ENCODE measurements at regions not wholly inside any gene's neighbourhood (a gene's known extent, or its start where the extent isn't known, plus 50 kb on each side); places are given as distances from the start of the nearest gene placed in this dataset.

DNA sequence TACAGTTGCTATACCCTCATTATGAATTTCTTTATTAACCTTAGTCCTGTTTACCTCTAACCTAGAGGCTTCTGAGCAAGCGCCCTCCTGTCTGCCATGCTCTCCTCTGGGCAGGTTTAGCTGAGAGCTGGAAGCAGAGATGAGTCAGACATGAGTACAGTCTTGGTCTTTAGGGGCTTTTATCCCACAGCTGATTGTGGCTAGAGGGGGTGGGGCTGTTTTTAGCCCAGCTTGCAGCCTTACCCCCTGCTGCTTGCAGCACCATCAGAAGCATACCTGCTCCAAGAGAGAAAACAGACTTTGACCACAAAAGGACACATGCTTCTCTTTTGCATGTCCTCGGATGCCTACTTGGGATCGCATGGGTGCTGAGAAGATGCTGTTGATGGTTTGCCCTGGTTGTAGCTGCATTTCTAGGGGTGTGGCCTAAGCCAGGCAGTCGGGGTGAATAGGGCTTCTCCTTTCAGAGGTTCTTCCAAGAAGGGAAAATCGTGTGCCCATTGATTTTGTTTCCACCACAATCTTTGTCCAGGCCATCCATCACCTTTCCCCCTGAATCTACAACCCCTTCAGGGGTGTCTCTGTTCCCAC lies 115.0 kb upstream of the LGALSL start:
- peak; percentile 81 for DNase-seq (ENCODE audit: low spot score)

DNA sequence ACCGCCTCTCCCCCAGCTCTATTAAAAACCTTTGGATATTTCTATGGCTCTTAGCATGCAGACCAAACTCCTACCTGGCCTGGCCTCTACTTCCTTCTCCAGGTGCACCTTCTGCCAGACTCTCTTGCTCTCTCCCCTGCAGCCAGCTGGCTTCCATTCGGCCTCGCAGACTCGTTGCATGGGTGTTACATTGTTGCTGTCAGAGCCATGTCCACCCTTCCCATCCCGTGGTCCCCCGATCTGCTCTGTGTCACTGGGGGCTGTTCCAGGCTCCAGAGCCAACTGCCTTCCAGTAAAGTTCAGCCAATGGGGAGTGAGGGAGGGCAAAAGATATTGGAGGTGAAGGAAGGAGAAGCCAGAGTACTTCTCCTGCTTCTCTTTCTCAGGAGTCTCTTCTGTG lies 112.5 kb upstream of the LGALSL start:
- no peak for DNase-seq (ENCODE audit: low spot score)

DNA sequence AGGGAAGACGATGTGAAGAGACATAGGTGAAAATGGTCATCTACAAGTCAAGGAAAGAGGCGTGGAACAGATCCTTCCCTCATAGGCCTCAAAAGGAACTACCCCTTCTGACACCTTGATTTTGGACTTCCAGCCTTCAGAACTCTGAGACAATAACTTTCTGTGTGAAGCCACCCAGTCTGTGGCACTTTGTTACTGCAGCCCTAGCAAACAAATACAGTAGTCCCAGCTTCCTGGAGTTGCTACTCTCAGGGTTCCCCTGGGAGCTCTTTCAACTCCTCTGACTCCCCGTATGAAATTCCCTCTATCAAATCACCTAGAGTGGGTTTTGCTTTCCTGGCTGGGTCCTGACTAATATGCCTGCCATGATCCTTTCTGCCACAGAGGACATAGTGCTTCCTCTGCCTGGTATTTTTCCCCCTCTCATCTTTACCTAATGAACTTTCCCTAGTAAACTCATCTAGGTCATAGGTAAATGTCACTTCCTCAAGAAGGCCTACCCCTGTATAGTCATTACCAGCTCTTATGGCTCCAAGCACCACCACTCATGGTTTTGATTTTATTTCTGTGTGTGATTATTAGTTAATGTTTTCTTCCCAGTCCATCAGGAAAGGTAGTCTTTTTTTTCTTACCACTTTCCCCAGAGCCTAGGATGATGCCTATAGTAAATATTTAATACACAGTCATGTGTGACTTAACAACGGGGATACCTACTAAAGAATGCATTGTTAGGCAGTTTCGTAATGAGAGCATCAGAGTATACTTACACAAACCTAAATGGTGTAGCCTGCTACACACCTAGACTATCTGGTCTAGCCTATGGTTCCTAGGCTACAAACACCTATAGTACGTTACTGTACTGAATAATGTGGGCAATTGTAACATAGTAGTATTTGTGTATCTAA lies 111.5 kb upstream of the LGALSL start:
- no peak for DNase-seq (ENCODE audit: low spot score)

DNA sequence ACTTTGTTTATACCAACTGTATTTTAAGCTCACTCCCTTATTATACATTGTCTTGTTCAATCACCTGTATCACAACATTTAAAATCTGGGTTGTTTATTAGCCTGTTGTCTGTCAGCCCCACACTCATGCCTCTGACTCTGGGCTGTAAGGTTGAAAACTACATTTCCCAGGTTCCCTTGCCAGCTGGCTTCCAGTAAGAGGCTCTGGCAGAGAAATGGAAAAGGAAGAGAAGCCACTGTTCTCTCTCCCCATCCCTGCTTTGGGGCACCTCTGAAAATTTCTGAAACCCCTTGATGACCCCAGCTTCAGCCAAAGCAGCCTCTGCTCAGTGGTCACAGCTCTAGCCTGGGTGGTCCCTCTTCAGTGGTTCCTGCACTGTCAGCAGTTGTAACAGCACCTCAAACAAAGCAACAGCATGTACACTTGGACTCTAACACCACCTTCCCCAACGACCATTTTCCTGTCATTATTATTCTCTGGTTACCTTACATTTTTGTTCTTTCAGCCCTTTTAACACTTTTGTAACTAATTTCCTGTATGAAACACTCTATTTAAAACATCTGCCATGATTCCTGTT lies 108.9 kb upstream of the LGALSL start:
- no peak for DNase-seq (ENCODE audit: low spot score)

DNA sequence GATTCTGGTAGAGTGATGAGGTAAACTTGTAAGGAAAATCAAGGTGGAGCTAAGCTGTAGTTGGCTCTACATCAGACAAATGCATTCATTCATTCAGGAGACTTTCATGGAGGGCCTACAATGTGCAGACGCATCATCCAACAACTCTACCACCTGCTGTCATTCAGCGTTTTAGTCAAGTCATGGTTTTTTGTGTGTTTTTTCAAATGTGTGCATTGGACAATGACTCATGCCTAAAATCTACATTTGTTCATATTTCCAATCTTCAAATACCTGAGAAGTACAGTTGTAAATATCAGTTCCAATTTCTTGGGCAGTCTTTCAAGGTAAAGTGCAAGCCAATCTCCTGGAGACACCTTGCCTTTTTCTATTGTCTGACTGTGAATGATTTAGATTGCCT lies 108.0 kb upstream of the LGALSL start:
- no peak for DNase-seq (ENCODE audit: low spot score)

DNA sequence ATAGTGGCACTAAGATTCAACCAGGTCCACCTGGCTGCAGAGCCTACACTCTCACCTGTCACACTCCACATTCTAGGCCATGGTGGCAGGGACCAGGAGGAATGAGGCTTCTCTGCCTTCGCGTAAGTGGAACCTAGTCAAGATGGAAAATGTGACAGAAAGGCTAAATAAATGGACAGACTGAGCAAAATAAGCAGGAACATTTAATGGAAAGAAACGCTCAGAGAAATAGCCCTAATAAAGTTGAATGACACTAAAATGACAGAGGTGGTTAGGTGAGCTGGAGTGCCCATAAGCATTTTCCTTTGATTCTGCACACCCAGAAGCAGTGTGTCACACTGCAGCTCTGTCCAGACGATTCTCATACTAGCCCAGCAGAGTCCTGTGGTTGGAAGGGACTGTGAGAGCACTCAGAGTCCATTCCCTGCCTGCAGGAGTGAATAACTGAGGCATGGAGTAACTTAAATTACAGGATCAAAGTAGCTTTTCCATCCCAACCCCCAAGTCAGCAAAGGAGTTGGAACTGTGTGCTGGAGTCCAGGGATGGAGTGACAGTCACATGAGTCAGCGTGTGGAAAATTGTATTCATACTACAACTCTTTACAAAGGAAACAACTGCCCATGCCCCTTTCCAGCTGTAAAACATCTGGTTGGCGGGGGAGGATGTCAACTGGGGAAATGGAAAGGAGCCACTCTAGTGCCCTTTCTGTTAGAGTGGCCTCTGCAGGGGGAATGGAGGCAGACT lies 105.4 kb upstream of the LGALSL start:
- DNase-seq (ENCODE audit: low spot score) = no peak

DNA sequence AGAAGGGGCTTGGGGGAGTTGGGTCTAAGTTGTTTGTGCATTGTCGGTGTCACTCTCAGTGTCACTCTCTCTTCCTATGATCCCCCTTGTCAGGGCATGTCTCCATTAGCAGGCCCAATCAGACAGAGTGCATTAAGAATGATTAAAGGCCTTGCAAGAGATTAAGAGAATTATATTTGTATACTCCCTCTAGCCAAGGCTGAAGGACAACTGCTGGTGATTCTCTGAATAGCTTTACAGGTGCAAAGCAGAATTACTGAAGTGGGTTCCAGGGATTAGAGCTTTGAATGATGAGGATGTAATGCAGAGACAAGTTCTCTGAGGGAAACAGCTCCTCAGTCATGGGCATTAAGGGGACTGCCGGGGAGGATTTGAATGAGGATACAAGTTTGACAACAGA lies 104.8 kb upstream of the LGALSL start:
- no peak for DNase-seq (ENCODE audit: low spot score)

DNA sequence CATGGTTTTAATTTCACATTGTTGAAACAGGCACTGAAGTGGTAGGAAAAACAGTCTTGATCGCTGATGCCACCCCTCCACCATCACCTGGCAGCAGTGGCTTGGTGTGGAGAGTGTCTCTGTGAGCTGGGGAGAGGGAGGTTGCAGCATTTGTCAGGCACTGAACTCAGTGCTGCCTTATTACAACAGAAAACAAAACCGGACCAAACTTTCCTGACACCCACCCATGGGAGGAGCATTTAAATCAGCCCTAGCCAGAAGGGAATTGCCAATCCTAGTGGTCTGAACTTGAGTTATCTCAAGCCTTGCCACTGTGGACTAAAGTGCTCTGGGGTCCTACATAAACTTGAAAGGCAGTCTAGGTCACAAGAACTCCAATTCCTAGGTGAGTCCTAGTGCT lies 103.0 kb upstream of the LGALSL start:
- DNase-seq (ENCODE audit: low spot score) = no peak

DNA sequence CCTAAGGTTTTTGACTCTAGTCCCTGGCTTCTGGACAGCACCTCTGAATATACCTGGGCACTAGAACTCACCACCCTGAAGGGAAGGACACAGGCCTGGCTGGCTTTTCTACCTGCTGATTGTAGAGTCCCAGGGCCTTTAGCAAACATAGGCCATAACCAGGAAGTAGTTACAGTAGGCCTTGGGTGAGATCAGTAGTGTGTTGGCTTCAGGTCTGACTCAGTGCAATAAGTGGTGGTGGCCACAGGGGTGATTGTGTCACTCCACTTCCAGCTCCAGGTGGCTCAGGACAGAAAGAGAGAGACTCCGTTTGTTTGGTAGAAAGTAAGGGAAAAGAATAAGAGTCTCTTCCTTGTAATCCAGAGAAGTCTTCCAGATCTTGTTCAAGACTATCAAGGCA lies 101.7 kb upstream of the LGALSL start:
- no peak for DNase-seq (ENCODE audit: low spot score)

DNA sequence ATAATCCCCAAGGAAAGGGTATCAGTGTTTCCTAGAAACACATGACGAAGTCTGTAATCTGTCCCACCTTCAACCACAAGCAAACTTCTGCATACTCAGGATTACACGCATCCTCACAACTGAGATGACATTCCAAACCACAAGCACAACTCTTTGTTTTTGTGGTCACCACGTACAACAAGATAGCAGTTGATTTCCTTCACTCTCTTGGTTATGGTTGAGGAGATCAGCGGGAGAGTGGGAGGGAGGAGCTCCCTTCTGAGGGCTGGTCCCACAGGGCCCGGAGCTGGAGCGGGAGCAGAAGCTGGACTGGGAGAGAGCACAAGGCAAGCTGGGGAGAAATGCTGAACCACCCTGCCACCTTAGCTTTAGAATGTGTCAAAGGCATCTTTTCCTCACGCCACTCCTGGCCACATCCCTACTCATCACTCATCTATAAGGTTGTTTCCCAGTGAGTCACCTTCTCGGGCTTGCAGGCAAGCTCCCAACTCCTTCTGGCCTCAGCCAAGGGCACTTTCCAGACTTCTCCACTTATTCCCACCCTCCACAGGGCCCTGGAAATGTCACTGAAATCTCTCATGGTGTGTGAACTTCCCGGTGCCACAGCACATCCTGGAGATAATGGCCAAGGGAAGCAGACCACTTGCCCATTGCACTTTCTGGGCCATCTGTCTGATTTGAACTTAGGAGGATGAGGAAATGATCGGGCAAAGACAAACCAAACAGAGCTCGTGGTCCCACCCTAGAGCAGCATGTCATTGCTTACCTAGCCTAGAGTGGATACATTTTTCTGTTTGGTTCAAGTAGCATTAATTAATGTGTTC lies 98.9 kb upstream of the LGALSL start:
- peak; percentile 98 for DNase-seq (ENCODE audit: low spot score)

DNA sequence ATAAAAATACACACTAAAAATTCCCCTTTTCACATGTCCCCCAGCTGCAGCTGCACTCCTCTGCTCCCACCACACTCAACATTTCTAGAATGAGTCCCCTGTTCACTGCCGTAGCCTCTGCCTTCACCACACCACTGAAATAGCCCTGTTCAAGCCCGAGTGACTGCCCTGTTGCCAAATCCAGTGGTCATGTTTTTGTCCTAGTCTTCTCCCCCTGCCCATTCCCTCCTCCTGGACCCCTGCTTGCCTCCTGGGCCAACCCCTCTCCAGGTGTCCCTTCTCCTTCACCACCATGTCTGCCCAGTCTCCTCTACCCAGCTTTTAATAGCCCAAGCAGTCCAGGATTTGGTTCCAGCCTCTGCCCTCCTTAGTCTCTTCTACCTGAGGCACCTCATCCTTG lies 97.1 kb upstream of the LGALSL start:
- no peak for DNase-seq (ENCODE audit: low spot score)

DNA sequence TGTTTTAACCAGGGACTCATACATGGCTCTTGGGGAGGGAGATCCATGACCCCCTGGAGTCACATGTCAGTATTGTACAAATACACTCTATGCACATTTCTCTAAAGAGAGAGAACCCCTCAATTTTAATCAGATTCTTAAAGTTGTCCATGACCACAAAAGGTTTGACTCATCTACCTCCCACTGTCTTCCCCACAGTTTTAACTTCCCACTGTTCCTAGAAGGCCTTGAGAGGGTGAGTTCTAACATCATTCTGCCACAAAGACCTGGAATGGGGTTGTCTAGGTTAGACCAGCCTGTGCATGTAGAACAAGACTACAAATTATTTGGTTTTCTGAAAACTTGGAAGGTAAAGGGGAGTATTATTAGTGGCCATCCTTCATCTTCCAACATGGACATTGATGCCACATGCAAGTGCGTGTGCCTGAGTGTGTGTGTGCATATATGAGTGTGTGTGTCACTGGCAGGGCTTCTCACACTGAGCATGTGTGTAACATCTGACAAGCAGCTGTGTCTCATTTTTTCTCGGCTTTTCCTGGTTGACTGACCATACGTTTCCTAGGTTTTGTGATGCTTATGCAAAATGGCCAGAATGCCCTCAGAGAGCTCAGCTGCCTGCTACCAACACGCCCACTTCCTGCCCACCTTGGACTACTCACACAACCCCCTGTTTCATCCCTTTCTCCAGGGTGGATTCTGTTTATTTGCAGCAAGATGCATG lies 94.6 kb upstream of the LGALSL start:
- peak; percentile 67 for DNase-seq (ENCODE audit: low spot score)

DNA sequence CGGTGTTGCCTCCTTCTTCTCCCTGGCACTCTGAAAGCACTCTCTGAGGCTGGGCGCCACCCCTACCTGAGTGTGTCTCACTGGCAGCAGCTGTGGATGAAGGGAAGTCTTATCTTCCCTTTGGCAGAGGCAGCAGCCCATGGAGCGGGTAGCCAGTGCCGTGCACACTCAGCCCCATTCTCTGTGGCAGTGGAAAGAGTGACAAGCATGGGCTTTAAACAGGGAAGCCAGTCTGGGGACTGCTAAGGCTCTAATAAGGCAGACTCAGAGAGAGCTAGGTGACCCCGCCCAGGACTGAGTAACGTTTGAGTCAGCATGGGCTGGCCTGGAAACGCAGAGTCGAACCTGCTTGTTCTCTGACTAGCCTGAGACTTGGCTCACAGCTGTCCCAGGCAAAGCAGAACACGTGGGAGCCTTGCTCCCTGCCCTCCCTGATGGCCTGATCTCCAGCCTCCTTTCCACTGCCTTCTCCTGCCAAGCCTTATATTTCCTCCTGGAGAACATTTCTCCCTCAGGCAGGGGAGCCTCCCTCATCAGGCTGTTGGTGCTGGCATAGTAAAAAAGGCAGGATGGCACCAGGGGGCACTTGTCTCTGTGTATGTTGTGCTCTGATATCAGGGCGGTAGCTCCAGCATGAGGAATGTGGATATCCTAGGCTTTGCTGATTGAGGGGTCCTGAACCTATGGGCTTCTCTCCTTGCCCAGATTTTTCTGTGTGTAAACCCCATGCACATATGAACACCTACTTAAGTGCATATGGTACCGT lies 93.9 kb upstream of the LGALSL start:
- peak; percentile 99 for DNase-seq (ENCODE audit: low spot score)

DNA sequence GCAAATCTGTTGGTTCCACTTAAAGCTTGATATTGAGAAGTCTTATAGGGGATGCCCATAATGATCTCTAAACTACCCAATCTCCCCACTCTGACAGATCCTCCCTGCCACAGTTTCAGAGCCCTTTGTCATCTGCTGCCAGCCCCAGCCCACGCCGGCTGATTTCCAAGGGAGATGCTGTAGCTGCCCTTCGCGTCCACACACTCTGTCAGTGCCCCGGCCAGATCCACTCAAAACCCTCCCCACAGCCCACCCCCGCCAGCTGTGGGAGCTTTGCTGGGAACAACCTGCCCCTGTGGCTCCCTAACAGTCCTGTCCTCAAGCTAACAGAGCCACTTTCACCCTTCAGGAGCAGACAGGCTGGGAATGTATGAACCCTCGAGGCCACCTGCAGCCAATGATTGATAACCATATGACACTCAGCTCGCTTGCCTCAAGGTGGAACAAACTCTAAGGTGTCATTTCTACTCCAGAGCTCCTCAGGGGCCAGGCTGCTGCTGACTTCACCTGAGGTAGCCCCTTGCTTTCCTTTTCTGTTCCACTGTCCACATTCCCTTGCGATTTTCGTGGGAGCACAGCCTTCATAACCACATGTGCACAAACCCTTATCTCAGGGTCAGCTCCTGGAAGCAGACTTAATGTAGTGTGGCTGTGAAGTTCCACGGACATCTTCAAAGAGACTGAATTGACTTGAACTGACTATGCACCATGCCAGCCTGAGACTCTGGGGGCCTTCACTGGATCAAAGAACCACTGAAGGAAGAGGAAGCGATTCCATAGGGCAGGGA lies 92.6 kb upstream of the LGALSL start:
- no peak for DNase-seq (ENCODE audit: low spot score)

DNA sequence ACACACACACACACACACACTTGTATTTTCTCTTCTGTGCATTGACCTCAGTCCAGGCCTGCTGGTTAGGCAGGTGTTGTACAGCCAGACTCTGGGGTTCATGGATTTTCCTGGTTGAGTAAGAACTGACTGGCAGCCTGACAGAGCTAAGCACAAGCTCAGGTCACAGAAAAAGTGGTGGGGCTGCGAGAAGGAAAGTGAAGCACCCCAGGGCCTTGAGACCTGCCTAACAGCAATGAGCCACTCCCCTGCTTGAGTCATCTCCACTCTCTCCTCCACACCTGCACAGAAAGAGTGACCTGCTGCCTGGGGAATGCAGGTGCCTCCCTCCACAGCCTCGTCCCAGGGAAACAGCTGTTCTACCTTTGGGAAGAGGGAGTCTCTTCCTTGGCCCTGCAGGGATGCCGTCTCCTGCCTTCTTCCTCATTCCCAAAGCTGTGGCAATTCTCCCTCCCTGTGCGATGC lies 91.4 kb upstream of the LGALSL start:
- no peak for DNase-seq (ENCODE audit: low spot score)

DNA sequence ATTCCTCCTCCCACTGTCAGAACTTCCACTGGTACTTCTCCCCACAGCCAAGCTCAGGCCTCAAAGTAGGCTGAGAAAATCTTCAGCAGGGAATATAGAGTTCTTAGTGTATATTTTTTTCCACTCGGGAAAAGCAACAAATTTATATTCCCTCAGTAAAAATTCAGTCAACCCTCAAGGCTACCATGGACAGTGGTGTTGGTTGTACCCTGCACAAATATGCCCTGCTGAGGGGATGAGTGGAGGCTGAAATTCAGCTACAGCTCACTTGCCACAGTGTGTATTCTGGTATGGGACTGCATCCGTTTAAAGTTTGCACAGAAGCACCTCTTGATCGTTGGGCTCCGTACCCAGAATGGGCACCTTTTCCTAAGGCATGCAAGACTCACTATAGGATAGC lies 90.8 kb upstream of the LGALSL start:
- no peak for DNase-seq (ENCODE audit: low spot score)

DNA sequence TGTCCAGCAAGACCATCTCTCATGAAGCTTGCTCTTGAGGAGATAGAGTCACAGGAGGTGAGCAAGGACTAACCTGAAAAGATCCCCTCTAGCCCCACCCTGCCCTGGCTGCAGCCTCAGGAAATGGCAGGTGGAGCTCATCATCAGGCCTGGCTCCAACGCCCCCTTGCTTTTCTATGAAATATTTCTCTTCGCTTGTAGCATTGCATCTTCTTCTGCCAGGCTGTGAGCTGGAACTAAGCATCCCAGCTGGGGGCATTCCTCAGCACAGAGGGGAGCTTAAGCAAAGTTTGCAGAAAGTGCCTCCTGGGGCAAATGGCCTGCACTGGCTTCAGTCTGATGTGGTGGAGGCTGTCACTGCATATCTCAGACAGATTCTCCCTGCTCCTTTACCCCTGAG lies 90.1 kb upstream of the LGALSL start:
- no peak for DNase-seq (ENCODE audit: low spot score)

DNA sequence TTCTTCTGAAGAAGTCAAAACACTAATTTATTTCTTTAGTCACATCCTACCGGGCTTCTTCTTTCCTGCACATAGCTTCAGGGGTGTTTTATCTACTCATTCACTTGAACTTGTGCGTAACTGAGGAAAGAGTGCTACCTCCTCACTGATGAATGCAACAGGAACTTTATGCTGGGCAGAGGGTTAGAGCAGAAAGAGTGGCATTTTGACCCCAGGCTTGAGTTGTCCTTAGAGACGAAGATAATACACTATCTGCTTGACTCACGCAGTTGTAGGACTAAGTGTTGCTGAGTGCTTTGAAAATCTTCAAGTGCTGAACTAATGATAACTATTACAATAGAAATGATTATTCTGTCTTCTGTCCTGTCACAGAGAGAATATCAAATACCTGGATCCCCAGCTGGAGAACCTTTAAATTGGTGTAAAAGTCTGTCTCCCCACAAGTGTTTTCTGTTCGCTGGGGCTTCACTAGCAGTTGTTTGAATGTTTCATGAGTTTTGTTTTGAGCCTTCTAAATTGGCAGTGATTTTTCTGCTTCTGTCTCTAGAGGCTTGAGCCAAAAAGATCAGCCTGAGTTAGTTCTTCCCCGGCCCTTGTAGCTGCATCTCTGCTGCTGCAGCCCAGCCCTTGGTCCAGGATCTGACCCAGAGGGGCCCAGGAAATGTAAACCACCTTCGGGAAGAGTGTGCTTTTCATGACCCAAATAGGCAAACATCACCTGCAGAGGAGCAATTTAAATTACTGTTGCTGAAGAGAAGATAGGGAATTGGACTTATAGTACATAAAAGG lies 86.3 kb upstream of the LGALSL start:
- DNase-seq (ENCODE audit: low spot score) = no peak

All from A172 (cell line).